Anterior cingulate cortex (tissue), 58 donors: ENCODE measurements at regions not wholly inside any gene's neighbourhood (a gene's known extent, or its start where the extent isn't known, plus 50 kb on each side); places are given as distances from the start of the nearest gene placed in this dataset.

Experiments used
- DNase-seq, 58 donors: peaks; one replicate each; lab custom pipeline; 2025; lab: John Stamatoyannopoulos, UW

- DNase-seq, result peak in 39 of 58 donors; percentile 3 to 80 (median 31)
Observed at GRCh38 chr5:68428231-68428811, 212.8 kb downstream of the PIK3R1 start.

- no peak for DNase-seq
Observed at GRCh38 chr5:68429510-68429909, 214.0 kb downstream of the PIK3R1 start.

- DNase-seq, result no peak
Observed at GRCh38 chr5:68430279-68430678, 214.7 kb downstream of the PIK3R1 start.

GRCh38 chr5:68431186-68431585 lies 215.6 kb downstream of the PIK3R1 start:
- DNase-seq, result no peak

DNA sequence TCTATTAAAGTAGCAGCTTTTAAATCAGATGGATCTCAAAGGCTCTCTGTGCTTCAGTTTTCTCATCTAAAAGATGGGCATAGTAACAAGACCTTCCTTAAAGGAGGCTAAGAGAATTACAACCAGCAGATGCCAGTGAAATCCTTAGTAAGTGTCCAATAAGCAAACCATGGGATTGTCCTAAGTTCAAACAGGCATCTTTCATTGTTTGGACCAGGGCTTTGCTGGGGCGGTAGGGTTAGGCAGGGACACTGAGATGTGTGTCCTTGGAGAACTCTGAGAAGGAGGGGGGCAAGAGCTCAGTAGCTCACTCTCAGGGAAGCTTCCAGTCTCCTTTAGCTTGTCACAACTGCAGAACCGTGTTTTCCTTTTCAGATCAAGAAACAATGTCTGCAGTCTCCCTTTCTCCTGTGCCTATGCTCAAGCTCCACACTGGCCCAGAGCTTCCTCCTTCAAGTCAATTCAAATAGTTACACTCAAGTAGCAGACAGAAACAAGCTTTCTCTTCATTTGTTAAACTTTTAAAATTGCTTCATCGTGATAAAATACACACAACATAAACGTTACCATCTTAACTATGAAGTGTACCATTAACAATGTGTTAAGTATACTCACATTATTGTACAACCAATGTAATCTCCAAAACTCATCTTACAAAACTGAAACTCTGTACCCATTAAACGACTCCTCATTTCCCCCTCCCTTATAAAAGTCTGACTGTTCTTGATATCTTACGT lies 216.2 kb downstream of the PIK3R1 start:
- DNase-seq, result no peak

DNA sequence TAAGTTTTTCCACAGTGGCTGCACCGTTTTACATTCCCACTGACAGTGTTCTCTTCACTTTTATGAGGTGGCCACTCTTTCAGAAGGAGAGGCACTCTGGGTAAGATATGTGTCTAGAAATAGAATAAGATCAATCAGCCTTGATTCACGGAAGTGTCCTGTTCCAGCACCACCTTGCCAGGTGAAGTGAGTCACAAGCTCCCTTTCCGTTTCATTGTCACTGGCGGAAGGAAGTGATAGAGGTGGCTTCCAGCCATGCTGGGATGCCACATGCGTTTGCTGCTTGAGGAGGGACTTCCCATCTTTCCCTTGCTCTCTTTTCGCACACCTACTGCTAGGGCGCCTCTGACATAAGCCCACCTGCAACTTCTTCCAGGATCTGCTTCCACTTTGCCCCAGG lies 217.1 kb downstream of the PIK3R1 start:
- no peak for DNase-seq

DNA sequence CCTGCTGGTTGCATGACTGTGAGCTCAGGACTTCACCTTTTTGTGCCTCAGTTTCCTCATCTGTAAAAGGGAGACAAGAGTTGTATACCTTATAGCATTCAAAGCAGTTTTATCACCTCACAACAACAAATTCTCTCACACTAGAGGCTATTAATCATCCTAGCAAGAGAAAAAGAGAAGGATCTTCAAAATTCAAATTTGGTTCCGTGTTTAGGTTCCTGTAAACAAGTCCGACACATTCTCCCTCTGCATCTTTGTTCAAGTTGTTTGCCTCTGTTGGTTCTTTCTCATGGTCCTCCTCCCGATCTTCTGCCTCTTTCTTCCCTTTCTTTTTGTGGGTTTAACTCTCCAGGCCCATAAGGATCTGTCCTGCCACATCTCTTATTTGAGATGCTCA lies 218.0 kb downstream of the PIK3R1 start:
- no peak for DNase-seq

- DNase-seq, result peak in 45 of 58 donors; percentile 3 to 76 (median 40)
Observed at GRCh38 chr5:68433923-68434879, 218.6 kb downstream of the PIK3R1 start.

- peak in 2 of 58 donors; percentile 2 to 9 for DNase-seq
Observed at GRCh38 chr5:68435611-68436010, 220.1 kb downstream of the PIK3R1 start.

- DNase-seq, result no peak
Observed at GRCh38 chr5:68436686-68437520, 221.3 kb downstream of the PIK3R1 start.

- no peak for DNase-seq
Observed at GRCh38 chr5:68438876-68439275, 223.3 kb downstream of the PIK3R1 start.

DNA sequence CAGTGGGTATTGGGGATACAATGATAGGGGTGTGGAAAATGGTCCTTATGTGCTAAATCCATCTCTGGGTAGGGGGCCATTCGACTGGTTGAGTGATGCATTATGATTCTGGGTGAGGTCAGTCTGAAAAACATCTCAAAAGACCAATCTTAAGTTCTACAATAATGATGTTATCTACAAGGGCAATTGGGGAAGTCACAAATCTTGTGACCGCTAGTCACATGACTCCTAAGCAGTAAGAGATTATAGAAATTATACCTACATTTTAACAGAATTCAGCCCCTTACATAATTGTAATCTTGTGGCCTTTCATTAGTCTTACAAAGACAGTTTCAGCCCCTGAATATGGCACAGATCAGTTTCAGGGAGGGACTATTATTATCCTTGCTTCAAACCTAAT lies 224.7 kb downstream of the PIK3R1 start:
- no peak for DNase-seq

GRCh38 chr5:68440651-68441050 lies 225.1 kb downstream of the PIK3R1 start:
- no peak for DNase-seq

DNA sequence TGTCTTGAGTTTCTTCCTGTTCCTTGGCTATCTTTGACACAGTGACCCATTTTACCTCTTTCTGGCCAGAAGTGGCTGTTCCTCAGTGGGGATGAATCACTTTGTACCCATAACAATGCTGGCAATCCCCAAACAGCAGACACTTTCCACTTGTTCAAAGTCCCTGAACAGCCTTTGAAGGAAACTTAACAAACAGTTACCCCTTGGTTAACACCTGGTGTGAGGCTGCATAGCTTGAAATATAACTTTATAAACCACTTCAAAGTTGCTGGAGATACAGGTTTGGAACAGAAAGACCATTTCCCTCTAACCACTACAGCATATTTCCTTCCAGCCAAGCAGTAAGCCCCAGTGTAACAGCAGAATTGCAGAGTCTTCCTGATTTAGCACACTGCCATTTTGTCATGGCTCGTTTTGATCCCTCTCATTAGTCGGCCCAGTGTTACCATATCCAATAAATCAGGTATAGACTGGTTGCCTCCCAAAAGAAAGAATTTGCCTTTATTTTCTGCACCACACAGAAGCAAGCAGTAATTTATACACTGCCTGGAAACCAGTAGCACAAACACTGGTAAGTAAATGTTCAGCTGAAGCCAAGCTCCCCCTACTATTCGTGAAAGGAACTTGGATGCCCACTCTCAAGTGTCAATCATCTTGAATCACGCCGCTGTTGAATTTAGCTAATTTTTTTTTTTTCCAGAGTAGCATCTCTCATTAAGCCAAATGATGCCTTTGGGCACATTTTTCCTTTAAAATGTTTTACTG lies 225.9 kb downstream of the PIK3R1 start:
- no peak for DNase-seq

GRCh38 chr5:68443091-68443490 lies 227.5 kb downstream of the PIK3R1 start:
- DNase-seq, result no peak

- no peak for DNase-seq
Observed at GRCh38 chr5:68444048-68444447, 228.5 kb downstream of the PIK3R1 start.

GRCh38 chr5:68444833-68445232 lies 229.3 kb downstream of the PIK3R1 start:
- DNase-seq, result no peak

DNA sequence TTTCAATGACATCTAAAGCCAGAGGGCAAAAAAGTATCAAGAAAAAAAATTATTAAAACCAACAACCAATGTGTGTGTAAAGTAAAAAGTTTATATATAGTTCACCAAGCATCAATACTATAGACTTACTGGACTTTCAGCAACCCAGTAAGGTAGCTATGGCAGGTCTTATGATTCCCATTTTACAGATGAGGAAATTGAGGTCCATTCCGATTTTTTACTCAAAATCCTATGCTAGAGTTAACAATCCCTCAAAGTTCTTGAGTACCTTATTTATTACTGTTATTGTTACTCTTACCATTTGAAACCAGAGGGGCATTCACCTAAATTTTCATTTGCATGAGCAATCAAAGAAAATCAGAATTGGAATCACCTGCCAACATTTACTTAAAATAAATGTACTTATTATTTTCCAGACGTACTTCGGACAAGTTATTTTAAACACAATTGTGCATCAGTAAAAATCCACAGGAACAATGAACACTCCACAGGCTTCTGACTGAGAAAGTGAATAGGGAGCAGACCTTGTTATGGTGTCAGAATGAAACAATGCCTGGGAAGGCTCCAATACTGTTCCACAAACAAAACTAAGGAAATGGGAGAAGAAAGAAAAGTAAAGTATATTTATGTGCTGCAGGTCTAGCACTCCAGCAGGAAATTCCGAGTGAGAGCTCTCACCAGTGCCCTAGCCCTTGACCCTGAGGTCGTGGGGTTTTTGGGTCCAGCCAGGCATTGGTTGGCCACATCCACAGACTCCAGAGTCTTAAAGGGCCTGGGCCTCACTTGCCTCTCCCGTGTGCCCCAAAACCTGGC lies 229.9 kb downstream of the PIK3R1 start:
- DNase-seq, result no peak

- DNase-seq, result no peak
Observed at GRCh38 chr5:68446070-68446357, 230.5 kb downstream of the PIK3R1 start.
